Right atrium auricular region (tissue), 2 donors: ENCODE measurements at regions not wholly inside any gene's neighbourhood (a gene's known extent, or its start where the extent isn't known, plus 50 kb on each side); places are given as distances from the start of the nearest gene placed in this dataset.

Experiments
- DNase-seq: peaks from one replicate; pipeline ENCODE4 v3.0.0-alpha.2; 2019; ENCODE audit warnings: low spot score
- H3K27ac ChIP-seq, 2 donors: fragments of 200-600 bp; sonication (generic); 1 replicate in 1 of 2; 2 replicates in 1 of 2; pipeline ENCODE4 v1.5.1; 2016 to 2019
- H3K27me3 ChIP-seq, 2 donors: fragments of 200-600 bp; sonication (generic); one replicate each; pipeline versions ENCODE4 v1.5.1 to v1.6.0; 2017 to 2019
- H3K36me3 ChIP-seq: fragments of 200-600 bp; sonication (generic); one replicate; pipeline ENCODE4 v1.5.1; 2016
- H3K4me1 ChIP-seq, 2 donors: fragments of 200-600 bp; sonication (generic); one replicate each; pipeline versions ENCODE4 v1.5.1 to v1.6.0; 2017 to 2019
- H3K4me3 ChIP-seq, 2 donors: fragments of 200-600 bp; sonication (generic); 1 replicate in 1 of 2; 2 replicates in 1 of 2; pipeline ENCODE4 v1.5.1; 2017 to 2019; ENCODE audit warnings: mild to moderate bottlenecking in 1 of 2, moderate library complexity in 1 of 2
- H3K9me3 ChIP-seq, 2 donors: fragments of 200-600 bp; sonication (generic); one replicate each; pipeline ENCODE4 v1.5.1; 2019
- CTCF ChIP-seq, 2 donors: fragments of 200-600 bp; sonication (generic); IDR thresholded peaks; one replicate each; pipeline ENCODE4 v1.5.1; 2019; ENCODE audit warnings: antibody characterized with exemption in 2 of 2

- Histone ChIP-seq H3K4me3 (no peak overlapping the region), H3K4me1 (peaks cover 0 to 8% of the 10 kb centered on the region in 2 donors), H3K27me3 (no peaks in the 10 kb centered on the region), H3K27ac (no peak overlapping the region), H3K36me3 (no peaks in the 10 kb centered on the region), H3K9me3 (no peaks in the 10 kb centered on the region)
- DNase-seq, result no peak
- TF ChIP-seq CTCF (IDR thresholded peaks at IDR 0.05), result no peak
These were observed 80.8 kb upstream of the TJP1 start for GRCh38 chr15:29903028-29903427.

- Histone ChIP-seq H3K9me3 (peaks cover 0 to 6% of the 10 kb centered on the region in 2 donors), H3K4me1 (peaks cover 0 to 8% of the 10 kb centered on the region in 2 donors), H3K36me3 (no peaks in the 10 kb centered on the region), H3K27me3 (no peaks in the 10 kb centered on the region), H3K4me3 (no peak overlapping the region), H3K27ac (no peak overlapping the region)
- no peak for TF ChIP-seq CTCF (IDR thresholded peaks at IDR 0.05)
- no peak for DNase-seq
These were observed 78.2 kb upstream of the TJP1 start for GRCh38 chr15:29900237-29901189.

GRCh38 chr15:29896062-29896461 lies 73.8 kb upstream of the TJP1 start:
- Histone ChIP-seq H3K4me3 (no peak overlapping the region), H3K9me3 (peaks cover 0 to 6% of the 10 kb centered on the region in 2 donors), H3K36me3 (no peaks in the 10 kb centered on the region), H3K4me1 (no peaks in the 10 kb centered on the region), H3K27me3 (no peaks in the 10 kb centered on the region), H3K27ac (no peak overlapping the region)
- TF ChIP-seq CTCF (IDR thresholded peaks at IDR 0.05), result no peak
- no peak for DNase-seq

GRCh38 chr15:29891096-29891457 lies 68.8 kb upstream of the TJP1 start:
- no peak for TF ChIP-seq CTCF (IDR thresholded peaks at IDR 0.05)

GRCh38 chr15:29890336-29891095 lies 68.2 kb upstream of the TJP1 start:
- no peaks in the 10 kb centered on the region for H3K36me3 ChIP-seq
- no peaks in the 10 kb centered on the region for H3K9me3 ChIP-seq
- peaks cover 0 to 18% of the 10 kb centered on the region in 2 donors for H3K4me1 ChIP-seq
- DNase-seq, result no peak
- no peak for TF ChIP-seq CTCF (IDR thresholded peaks at IDR 0.05)
- H3K4me3 ChIP-seq, result no peak overlapping the region
- peak overlapping the region in 1 of 2 donors; percentile 71 for H3K27ac ChIP-seq
- no peaks in the 10 kb centered on the region for H3K27me3 ChIP-seq

More at GRCh38 chr15:29891096-29891457, 68.8 kb upstream of the TJP1 start:
- Histone ChIP-seq H3K36me3 (no peaks in the 10 kb centered on the region), H3K4me1 (peaks cover 0 to 18% of the 10 kb centered on the region in 2 donors), H3K27me3 (no peaks in the 10 kb centered on the region), H3K9me3 (no peaks in the 10 kb centered on the region), H3K27ac (no peak overlapping the region), H3K4me3 (no peak overlapping the region)
- DNase-seq, result no peak
